GM18511 (cell line): ENCODE measurements at regions not wholly inside any gene's neighbourhood (a gene's known extent, or its start where the extent isn't known, plus 50 kb on each side); places are given as distances from the start of the nearest gene placed in this dataset.
"Not testable (repeated sequence)": the region's sequence is repeated elsewhere in the genome, so short reads cannot be mapped to it uniquely, and the experiment has no call there.

Experiments
- ATAC-seq: cut with Tn5 transposase; IDR thresholded peaks from one replicate; pipeline ENCODE4 v1.9.1; 2021; ENCODE audit warnings: mild to moderate bottlenecking, moderate library complexity; ENCODE audit not compliant: unreplicated experiment

- no peak for ATAC-seq
These were observed 873.5 kb upstream of the EEF2KMT start for GRCh38 chr16:5971106-5971505.

DNA sequence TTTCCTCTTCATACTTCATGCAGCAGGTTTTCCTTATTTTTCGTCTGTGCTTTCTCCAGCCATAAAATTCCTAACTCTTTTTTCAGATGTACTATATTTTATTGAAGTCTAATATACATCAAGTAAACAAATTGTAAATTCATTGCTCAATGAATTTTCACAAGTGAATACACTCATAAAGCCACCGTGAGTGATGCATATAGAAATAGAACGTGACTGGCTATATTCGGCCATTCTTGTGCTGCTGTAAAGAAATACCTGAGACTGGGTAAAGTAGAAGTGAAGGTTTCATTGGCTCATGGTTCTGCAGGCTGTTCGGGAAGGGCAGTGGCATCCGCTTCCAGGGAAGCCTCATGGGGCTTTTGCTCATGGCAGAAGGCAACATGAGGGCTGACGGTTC is 868.4 kb upstream of the EEF2KMT start:
- no peak for ATAC-seq

DNA sequence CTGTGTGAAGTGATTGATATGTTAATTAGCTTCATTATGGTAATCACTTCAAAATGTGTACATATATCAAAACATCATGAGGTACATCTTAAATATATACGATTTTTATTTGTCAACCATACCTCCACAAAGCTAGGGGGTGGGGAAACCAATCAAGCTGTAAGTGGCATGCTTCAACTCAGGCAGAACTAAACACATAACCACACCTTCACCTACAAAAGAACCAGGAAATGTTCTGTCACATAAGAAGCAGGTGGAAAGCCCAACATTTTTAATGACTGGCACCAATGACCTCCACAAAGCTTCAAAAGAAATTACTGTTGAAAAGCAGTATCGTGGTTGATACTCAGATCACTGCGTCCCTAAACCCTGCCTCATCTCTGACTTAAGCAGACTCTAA is 867.7 kb upstream of the EEF2KMT start:
- ATAC-seq, result no peak

- ATAC-seq, result no peak
These were observed 853.9 kb upstream of the EEF2KMT start for GRCh38 chr16:5951486-5951885.

GRCh38 chr16:5944971-5945370 is 847.4 kb upstream of the EEF2KMT start:
- no peak for ATAC-seq

DNA sequence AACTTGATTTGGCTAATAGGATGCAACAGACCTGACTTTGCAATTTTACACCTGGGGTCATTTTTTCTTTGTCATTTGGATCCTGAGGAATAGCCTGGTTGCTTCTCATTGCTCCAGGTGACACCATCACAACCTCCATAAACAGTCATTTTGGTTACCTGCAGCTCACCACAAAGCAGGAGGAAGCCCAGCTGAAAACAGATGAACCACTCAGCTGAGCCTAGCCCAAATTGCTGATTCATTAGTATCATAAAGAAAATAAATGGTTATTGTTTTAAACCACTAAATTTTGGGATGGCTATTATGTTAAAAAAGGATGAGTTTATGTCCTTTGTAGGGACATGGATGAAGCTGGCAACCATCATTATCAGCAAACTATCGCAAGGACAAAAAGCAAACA is 841.0 kb upstream of the EEF2KMT start:
- no peak for ATAC-seq

- ATAC-seq, result no peak
These were observed 835.3 kb upstream of the EEF2KMT start for GRCh38 chr16:5932906-5933305.

GRCh38 chr16:5928476-5929065 is 831.0 kb upstream of the EEF2KMT start:
- no peak for ATAC-seq

- ATAC-seq, result no peak
These were observed 828.3 kb upstream of the EEF2KMT start for GRCh38 chr16:5925850-5926249.

- ATAC-seq, result no peak
These were observed 825.1 kb upstream of the EEF2KMT start for GRCh38 chr16:5922686-5923085.

DNA sequence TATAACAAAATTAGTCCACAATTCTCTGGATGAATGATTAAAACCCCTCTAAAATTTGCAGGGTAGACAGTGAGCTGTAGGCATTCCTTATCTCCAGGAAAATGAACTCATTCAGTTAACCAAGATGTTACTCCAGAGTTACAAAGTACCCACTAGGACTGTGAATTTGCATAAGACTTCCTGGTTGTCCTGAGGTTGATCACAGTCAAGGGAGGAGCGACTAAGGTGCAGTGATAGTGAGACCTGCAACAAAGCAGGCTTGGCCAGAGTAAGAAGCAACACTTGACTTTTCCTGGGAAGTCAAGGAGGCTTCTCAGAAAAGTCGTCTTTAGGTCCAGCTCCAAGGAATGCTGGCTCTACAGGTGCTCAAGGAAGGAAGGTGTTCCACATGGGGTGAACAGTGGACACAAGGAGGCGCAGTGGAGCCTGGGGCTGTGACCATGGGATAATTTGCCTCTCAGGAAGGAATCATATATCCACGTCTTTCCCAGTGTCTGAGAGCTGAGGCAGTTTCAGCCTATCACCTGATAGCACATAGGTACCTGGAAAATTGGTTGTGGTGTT is 821.1 kb upstream of the EEF2KMT start:
- ATAC-seq, result no peak

GRCh38 chr16:5917436-5918195 is 820.0 kb upstream of the EEF2KMT start:
- no peak for ATAC-seq

DNA sequence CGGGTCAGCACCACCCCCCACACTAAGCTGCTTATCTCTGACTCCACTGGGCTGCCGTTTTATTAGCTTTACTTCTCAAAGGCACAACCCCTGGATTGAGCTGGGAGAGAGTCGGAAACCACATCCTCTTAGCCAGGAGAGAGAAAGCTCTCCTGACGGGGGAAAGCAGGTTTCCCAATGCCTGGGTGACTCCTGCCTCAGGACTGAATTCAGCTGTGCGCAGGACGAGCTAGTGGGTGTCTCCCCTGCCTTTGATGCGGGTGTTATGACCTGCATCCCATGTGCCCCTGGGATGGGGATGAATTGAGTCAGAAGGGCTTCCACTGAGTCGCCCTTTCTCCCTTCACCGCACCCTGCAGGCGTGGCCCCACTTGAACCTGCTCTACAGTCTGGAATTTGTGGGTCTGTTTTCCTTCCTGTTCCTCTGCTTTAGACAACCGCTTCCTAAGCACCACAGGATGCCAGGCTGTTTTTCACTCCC is 819.2 kb upstream of the EEF2KMT start:
- no peak for ATAC-seq

GRCh38 chr16:5911241-5911640 is 813.6 kb upstream of the EEF2KMT start:
- no peak for ATAC-seq

GRCh38 chr16:5909556-5909955 is 812.0 kb upstream of the EEF2KMT start:
- ATAC-seq, result not testable (repeated sequence)

DNA sequence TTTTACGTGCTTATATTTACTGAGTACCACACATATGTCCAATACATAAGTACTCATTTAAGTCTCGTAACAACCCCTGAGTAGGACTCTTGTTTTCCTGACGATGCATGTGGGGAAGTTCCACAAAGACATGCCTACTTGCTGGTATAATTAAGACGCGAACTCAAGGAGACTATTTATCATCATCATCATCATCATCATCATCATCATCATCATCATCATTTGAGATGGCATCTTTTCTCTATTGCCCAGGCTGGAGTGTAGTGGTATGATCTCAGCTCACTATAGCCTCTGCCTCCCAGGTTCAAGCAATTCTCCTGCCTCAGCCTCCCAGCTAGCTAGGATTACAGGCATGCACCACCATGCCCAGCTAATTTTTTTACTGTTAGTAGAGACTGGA is 809.9 kb upstream of the EEF2KMT start:
- no peak for ATAC-seq

GRCh38 chr16:5906351-5906750 is 808.8 kb upstream of the EEF2KMT start:
- ATAC-seq, result no peak

DNA sequence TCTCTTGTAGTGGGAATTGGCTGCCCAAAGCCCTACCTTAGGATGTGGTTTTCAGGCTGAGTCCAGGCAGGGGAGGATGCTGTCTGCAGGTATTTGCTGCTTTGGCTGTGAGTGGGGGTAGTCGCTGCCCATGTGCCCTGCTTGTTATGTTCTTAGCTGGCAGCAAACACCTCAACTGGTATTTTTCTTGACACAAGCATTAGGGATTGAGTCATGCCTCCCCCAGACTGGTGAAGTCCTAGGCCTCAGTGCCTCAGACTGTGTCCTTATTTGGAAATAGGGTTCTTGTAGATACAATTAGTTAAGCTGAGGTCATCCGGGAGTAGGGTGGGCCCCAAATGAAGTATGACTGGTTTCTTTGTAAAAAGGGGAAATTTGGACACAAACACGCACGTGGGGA is 808.3 kb upstream of the EEF2KMT start:
- ATAC-seq, result no peak

- no peak for ATAC-seq
These were observed 806.2 kb upstream of the EEF2KMT start for GRCh38 chr16:5903832-5904231.

- ATAC-seq, result no peak
These were observed 805.6 kb upstream of the EEF2KMT start for GRCh38 chr16:5903153-5903552.

DNA sequence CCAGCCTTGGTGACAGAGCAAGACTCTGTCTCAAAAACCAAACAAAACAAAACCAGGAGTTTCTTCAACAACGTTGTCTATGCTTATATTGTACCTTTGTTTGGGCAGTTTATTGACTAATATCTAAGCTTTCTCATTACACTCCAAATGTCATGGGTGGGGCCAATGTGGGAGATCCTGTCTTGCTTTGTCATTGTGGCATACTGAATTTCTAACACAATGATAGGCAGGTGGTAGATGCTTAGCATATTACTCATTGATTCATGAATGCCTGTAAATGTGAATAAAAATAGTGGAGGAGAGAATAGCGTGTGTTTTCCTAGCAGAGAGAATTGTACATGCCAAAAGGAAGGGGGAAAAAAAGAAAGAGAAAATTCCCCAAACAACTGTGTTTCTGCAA is 802.5 kb upstream of the EEF2KMT start:
- ATAC-seq, result no peak

- ATAC-seq, result no peak
These were observed 798.4 kb upstream of the EEF2KMT start for GRCh38 chr16:5895976-5896375.
